HepG2 (cell line): ENCODE measurements at regions not wholly inside any gene's neighbourhood (a gene's known extent, or its start where the extent isn't known, plus 50 kb on each side); places are given as distances from the start of the nearest gene placed in this dataset.

Experiments used
- ATAC-seq: fragments of 200-7000 bp; cut with Tn5 transposase; 3 replicates; pipeline ENCODE4 v1.9.1; 2020; ENCODE audit warnings: mild to moderate bottlenecking, moderate library complexity
- BruUV-seq: library from RNA; stranded (reverse); fragments of 400-500 nt; replicated peaks from 2 replicates; lab custom pipeline; 2021; lab: Mats Ljungman, UMichigan
- CTCF ChIA-PET: fragments of 300-600 bp; formaldehyde crosslinking; extraction: SDS; loops from one replicate; lab custom pipeline; 2021; ENCODE audit warnings: low total read pairs, inconsistent platforms, low intra/inter-chr PET ratio; lab: Yijun Ruan, JAX
- POLR2A ChIA-PET: fragments of 350-600 bp; sonication (Branson Sonifier 250); formaldehyde crosslinking; loops from one replicate; lab custom pipeline; 2020; ENCODE audit warnings: antibody characterized with exemption, inconsistent platforms; lab: Yijun Ruan, JAX
- DNase-seq: peaks from one replicate; pipeline ENCODE4 v3.0.0-alpha.2; 2015; ENCODE audit warnings: low spot score
- FAIRE-seq: peaks from 3 replicates; lab custom pipeline; 2011; peaks lifted over from hg19 to GRCh38; lab: Jason Lieb, UNC
- H2AFZ ChIP-seq: one replicate; pipeline ENCODE4 v1.6.1; 2011; ENCODE audit warnings: low read length, inconsistent platforms
- H3K27ac ChIP-seq: fragments of 300-600 bp; 3 replicates; pipeline ENCODE4 v1.8.0; 2011; ENCODE audit warnings: mixed run types, mild to moderate bottlenecking, mixed read lengths, low read length, inconsistent platforms; ENCODE audit not compliant: insufficient read depth; ENCODE audit errors: extremely low read length
- H3K27me3 ChIP-seq, 2 experiments: fragments of 200-600 bp in 1 of 2; 2 replicates in 1 of 2; 3 replicates in 1 of 2; pipeline versions ENCODE4 v1.6.0 to v1.8.0; 2011; ENCODE audit warnings: low read length in 2 of 2, mild to moderate bottlenecking in 2 of 2, moderate library complexity in 2 of 2, inconsistent platforms in 1 of 2; ENCODE audit not compliant: insufficient read depth in 2 of 2, control insufficient read depth in 1 of 2
- H3K36me3 ChIP-seq, 2 experiments: fragments of 200-600 bp in 1 of 2; replicated peaks in 1 of 2; 2 replicates in 1 of 2; 3 replicates in 1 of 2; pipeline versions ENCODE4 v1.5.1 to v1.8.0; 2011; ENCODE audit warnings: low read length in 2 of 2, inconsistent platforms in 1 of 2; ENCODE audit not compliant: insufficient read depth in 2 of 2, control insufficient read depth in 1 of 2
- H3K4me1 ChIP-seq: 2 replicates; pipeline ENCODE4 v1.5.1; 2012; ENCODE audit warnings: low read length, inconsistent platforms; ENCODE audit not compliant: insufficient read depth
- H3K4me2 ChIP-seq: 2 replicates; pipeline ENCODE4 v1.6.0; 2011; ENCODE audit warnings: low read depth, low read length, inconsistent platforms
- H3K4me3 ChIP-seq, 3 experiments: fragments of 200-600 bp in 1 of 3; sonication (generic), shearing (Covaris generic) in 1 of 3; replicated peaks in 1 of 3; 2 replicates each; pipeline ENCODE4 v1.5.1; 2011 to 2016; ENCODE audit warnings: low read length in 3 of 3, inconsistent platforms in 2 of 3, low read depth in 2 of 3, mild to moderate bottlenecking in 2 of 3, control low read depth in 1 of 3, mixed read lengths in 1 of 3; ENCODE audit not compliant: insufficient read depth in 1 of 3
- H3K79me2 ChIP-seq: one replicate; pipeline ENCODE4 v1.6.1; 2011; ENCODE audit warnings: low read length, inconsistent platforms; ENCODE audit not compliant: insufficient read depth
- H3K9ac ChIP-seq: 2 replicates; pipeline ENCODE4 v1.6.0; 2011; ENCODE audit warnings: mild to moderate bottlenecking, low read depth, low read length, inconsistent platforms; ENCODE audit not compliant: insufficient read depth
- H3K9me3 ChIP-seq: 2 replicates; pipeline ENCODE4 v1.5.1; 2012; ENCODE audit warnings: mild to moderate bottlenecking, low read length
- H4K20me1 ChIP-seq: 2 replicates; pipeline ENCODE4 v1.6.0; 2011; ENCODE audit warnings: inconsistent platforms, mild to moderate bottlenecking, low read length, moderate library complexity; ENCODE audit not compliant: insufficient read depth
- ARID5B ChIP-seq: IDR thresholded peaks from 2 replicates; pipeline ENCODE4 v1.4.0; 2020; ENCODE audit warnings: mild to moderate bottlenecking, missing genetic modification reagents
- ATRX ChIP-seq: sonication (generic); formaldehyde crosslinking; IDR thresholded peaks from 2 replicates; pipeline ENCODE4 v1.4.0; 2020; ENCODE audit warnings: missing genetic modification reagents, borderline replicate concordance
- CBX5 ChIP-seq: sonication (generic); formaldehyde crosslinking; IDR thresholded peaks from 2 replicates; pipeline ENCODE4 v1.4.0; 2020; ENCODE audit warnings: missing genetic modification reagents, borderline replicate concordance
- FOXA3 ChIP-seq: IDR thresholded peaks from 2 replicates; pipeline ENCODE4 v1.6.1; 2016; ENCODE audit warnings: missing genetic modification reagents, missing compliant biosample characterization
- HHEX ChIP-seq: IDR thresholded peaks from 2 replicates; pipeline ENCODE4 v1.6.1; 2016; ENCODE audit warnings: control low read depth
- HMG20A ChIP-seq: IDR thresholded peaks from 2 replicates; pipeline ENCODE4 v1.6.1; 2016; ENCODE audit warnings: borderline replicate concordance
- JUN ChIP-seq: sonication (generic); formaldehyde crosslinking; IDR thresholded peaks from 2 replicates; pipeline ENCODE4 v1.4.0; 2020; ENCODE audit warnings: mild to moderate bottlenecking, missing genetic modification reagents
- MAF1 ChIP-seq: sonication (generic); formaldehyde crosslinking; IDR thresholded peaks from 2 replicates; pipeline ENCODE4 v1.5.0; 2020; ENCODE audit warnings: missing genetic modification reagents, borderline replicate concordance
- NCOR1 ChIP-seq: fragments of 200-600 bp; sonication (generic); IDR thresholded peaks from 2 replicates; pipeline ENCODE4 v1.7.0; 2017; ENCODE audit warnings: antibody characterized with exemption, low read length, borderline replicate concordance
- SOX6 ChIP-seq, 2 experiments: fragments of 450-650 bp in 1 of 2; sonication (generic) in 1 of 2; formaldehyde crosslinking in 1 of 2; IDR thresholded peaks; 2 replicates each; pipeline versions ENCODE4 v1.4.0 to v1.6.1; 2017 to 2020; ENCODE audit warnings: antibody characterized with exemption in 1 of 2, mild to moderate bottlenecking in 1 of 2, missing genetic modification reagents in 1 of 2
- ZKSCAN5 ChIP-seq: sonication (generic); formaldehyde crosslinking; IDR thresholded peaks from 2 replicates; pipeline ENCODE4 v1.5.1; 2020; ENCODE audit warnings: mild to moderate bottlenecking, missing genetic modification reagents
- ZNF234 ChIP-seq: sonication (generic); formaldehyde crosslinking; conservative IDR thresholded peaks from 2 replicates; pipeline ENCODE4 v1.5.1; 2020; ENCODE audit warnings: mild to moderate bottlenecking, missing genetic modification reagents
- ZNF281 ChIP-seq: sonication (generic); formaldehyde crosslinking; IDR thresholded peaks from 2 replicates; pipeline ENCODE4 v1.4.0; 2020; ENCODE audit warnings: missing genetic modification reagents, borderline replicate concordance
- ZNF317 ChIP-seq: sonication (generic); formaldehyde crosslinking; IDR thresholded peaks from 2 replicates; pipeline ENCODE4 v1.5.0; 2020; ENCODE audit warnings: mild to moderate bottlenecking, missing genetic modification reagents
- ZSCAN29 ChIP-seq: sonication (generic); formaldehyde crosslinking; conservative IDR thresholded peaks from 2 replicates; pipeline ENCODE4 v1.4.0; 2020; ENCODE audit warnings: mild to moderate bottlenecking, missing genetic modification reagents
- WGBS: methylation state at CpG from one replicate; pipeline ENCODE4 v1.1.6; 2017; ENCODE audit warnings: low lambda C conversion rate; 5-methylcytosine and 5-hydroxymethylcytosine counted together
- in situ Hi-C: cut with HindIII; loops from 2 replicates; pipeline ENCODE4 v1.10.0; 2017; ENCODE audit warnings: low pct_unique_long_range_greater_than_20kb; ENCODE audit not compliant: extremely low pct_ligation_motif_present
- intact Hi-C: fragments of 100-400 bp; cut with micrococcal nuclease; formaldehyde crosslinking; loops from one replicate; pipeline ENCODE4 v1.10.0; 2022; ENCODE audit not compliant: unreplicated experiment

- ChIA-PET POLR2A (no interaction called here), CTCF (no interaction called here)
- no TSS peak for BruUV-seq
- in situ Hi-C loops: no loop called here
- no peak overlapping the region for H3K9ac ChIP-seq
- 0% methylated on average over 1 of the region's 1 CpG for WGBS
- H3K4me1 ChIP-seq: no peaks in the 10 kb centered on the region
- no peaks in the 10 kb centered on the region for H3K27me3 ChIP-seq
- intact Hi-C loops: no loop called here
- no peak for FAIRE-seq
- no peak overlapping the region for H3K4me3 ChIP-seq
- H3K9me3 ChIP-seq: no peaks in the 10 kb centered on the region
- H3K4me2 ChIP-seq: no peak overlapping the region
- H3K27ac ChIP-seq: no peak overlapping the region
- TF ChIP-seq ZKSCAN5 (CRISPR knock-in tag): no peak
- TF ChIP-seq MAF1 (CRISPR knock-in tag): no peak
- TF ChIP-seq ARID5B (CRISPR knock-in tag): no peak
- no peak for TF ChIP-seq ZNF317 (CRISPR knock-in tag)
- no peak for TF ChIP-seq ZNF234 (CRISPR knock-in tag)
- no peak for TF ChIP-seq CBX5 (CRISPR knock-in tag)
- no peak for TF ChIP-seq HHEX (CRISPR knock-in tag)
- TF ChIP-seq JUN (CRISPR knock-in tag): no peak
- no peak for TF ChIP-seq SOX6 (IDR thresholded peaks at IDR 0.05)
- TF ChIP-seq SOX6 (CRISPR knock-in tag; IDR thresholded peaks at IDR 0.05): no peak
- TF ChIP-seq HMG20A: no peak
- no peak for TF ChIP-seq ZSCAN29 (CRISPR knock-in tag)
- TF ChIP-seq FOXA3: no peak
- TF ChIP-seq NCOR1: no peak
- no peak for TF ChIP-seq ATRX (CRISPR knock-in tag)
- no peak for TF ChIP-seq ZNF281 (CRISPR knock-in tag)
- no peaks in the 10 kb centered on the region for H4K20me1 ChIP-seq
- H2AFZ ChIP-seq: no peak overlapping the region
- no peaks in the 10 kb centered on the region for H3K79me2 ChIP-seq
- ATAC-seq: no peak
- DNase-seq: no peak
- H3K36me3 ChIP-seq: no peaks in the 10 kb centered on the region
These were observed 97.8 kb upstream of the ZBED5 start for GRCh38 chr11:10955616-10956015.
